Astrocyte (in vitro differentiated cells and primary cell): ENCODE measurements at regions not wholly inside any gene's neighbourhood (a gene's known extent, or its start where the extent isn't known, plus 50 kb on each side); places are given as distances from the start of the nearest gene placed in this dataset.

ENCODE experiments used
- DNase-seq: peaks from one replicate; pipeline ENCODE4 v3.0.0-alpha.2; 2010; ENCODE audit warnings: low read depth
- FAIRE-seq: peaks from 2 replicates; lab custom pipeline; 2011; peaks lifted over from hg19 to GRCh38; lab: Jason Lieb, UNC
- H2AFZ ChIP-seq: 2 replicates; pipeline ENCODE4 v1.6.0; 2012; ENCODE audit warnings: low read depth, low read length, inconsistent platforms
- H3K27ac ChIP-seq: 2 replicates; pipeline ENCODE4 v1.5.1; 2011; ENCODE audit warnings: low read depth, low read length, inconsistent platforms
- H3K27me3 ChIP-seq: 2 replicates; pipeline ENCODE4 v1.6.0; 2011; ENCODE audit warnings: low read length, inconsistent platforms; ENCODE audit not compliant: insufficient read depth
- H3K36me3 ChIP-seq: 2 replicates; pipeline ENCODE4 v1.5.1; 2011; ENCODE audit warnings: low read length, inconsistent platforms; ENCODE audit not compliant: insufficient read depth
- H3K4me1 ChIP-seq: 2 replicates; pipeline ENCODE4 v1.5.1; 2011; ENCODE audit warnings: low read length, inconsistent platforms; ENCODE audit not compliant: insufficient read depth
- H3K4me2 ChIP-seq: 2 replicates; pipeline ENCODE4 v1.6.0; 2012; ENCODE audit warnings: low read length, inconsistent platforms
- H3K4me3 ChIP-seq: 2 replicates; pipeline ENCODE4 v1.5.1; 2011; ENCODE audit warnings: low read depth, mild to moderate bottlenecking, low read length, inconsistent platforms; ENCODE audit not compliant: insufficient read depth
- H3K79me2 ChIP-seq: 2 replicates; pipeline ENCODE4 v1.6.0; 2012; ENCODE audit warnings: mild to moderate bottlenecking, low read length, inconsistent platforms; ENCODE audit not compliant: insufficient read depth
- H3K9ac ChIP-seq: 2 replicates; pipeline ENCODE4 v1.6.0; 2012; ENCODE audit warnings: mild to moderate bottlenecking, low read length, inconsistent platforms
- H3K9me3 ChIP-seq: 2 replicates; pipeline ENCODE4 v1.5.1; 2012; ENCODE audit warnings: low read depth, mild to moderate bottlenecking, low read length, inconsistent platforms; ENCODE audit not compliant: insufficient read depth
- H4K20me1 ChIP-seq: 2 replicates; pipeline ENCODE4 v1.6.0; 2012; ENCODE audit warnings: low read length, inconsistent platforms; ENCODE audit not compliant: insufficient read depth
- H3K27ac Mint-ChIP-seq: one replicate; pipeline ENCODE4 v1.8.0; 2021; ENCODE audit warnings: mild to moderate bottlenecking, mixed read lengths; ENCODE audit not compliant: unreplicated experiment
- H3K27me3 Mint-ChIP-seq: one replicate; pipeline ENCODE4 v1.8.0; 2021; ENCODE audit warnings: low read depth, mixed read lengths; ENCODE audit not compliant: unreplicated experiment
- H3K36me3 Mint-ChIP-seq: one replicate; pipeline ENCODE4 v1.8.0; 2021; ENCODE audit warnings: low read depth, mixed read lengths; ENCODE audit not compliant: unreplicated experiment
- H3K4me1 Mint-ChIP-seq: one replicate; pipeline ENCODE4 v1.8.0; 2021; ENCODE audit warnings: low read depth, mixed read lengths; ENCODE audit not compliant: unreplicated experiment
- H3K4me3 Mint-ChIP-seq: one replicate; pipeline ENCODE4 v1.8.0; 2021; ENCODE audit warnings: mild to moderate bottlenecking, moderate library complexity, mixed read lengths; ENCODE audit not compliant: unreplicated experiment
- H3K9me3 Mint-ChIP-seq: one replicate; pipeline ENCODE4 v1.8.0; 2021; ENCODE audit warnings: mild to moderate bottlenecking, mixed read lengths; ENCODE audit not compliant: unreplicated experiment
- CTCF ChIP-seq: IDR thresholded peaks from 2 replicates; pipeline ENCODE4 v1.5.1; 2011; ENCODE audit warnings: low read depth, mild to moderate bottlenecking, inconsistent platforms, low read length, moderate library complexity; ENCODE audit not compliant: insufficient read depth
- EZH2 ChIP-seq: IDR thresholded peaks from 2 replicates; pipeline ENCODE4 v1.6.1; 2012; ENCODE audit warnings: mild to moderate bottlenecking, low read length, inconsistent platforms; ENCODE audit not compliant: insufficient read depth

DNA sequence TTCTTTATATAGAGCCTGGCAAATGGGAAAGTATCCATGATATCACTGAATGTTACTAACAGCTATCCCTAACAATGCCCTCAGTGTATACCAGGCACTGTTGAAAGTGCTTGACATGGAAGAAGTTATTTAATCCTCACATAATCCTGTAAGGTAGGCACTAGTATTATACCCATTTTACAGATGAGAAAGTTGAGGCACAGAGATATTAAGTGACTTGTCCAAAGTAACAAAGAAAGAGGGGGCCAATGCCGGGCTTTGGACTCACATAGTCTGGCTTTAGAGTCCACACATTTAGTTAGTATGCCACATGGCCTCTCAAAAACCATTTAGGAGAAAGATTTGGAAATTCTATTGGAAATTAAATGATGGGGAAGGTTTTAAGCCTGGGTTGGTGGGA is 220.8 kb upstream of the PLET1 start:
- FAIRE-seq, result no peak
- H3K27me3 ChIP-seq, result peaks cover 4% of the 10 kb centered on the region
- Mint-ChIP-seq H3K27ac (no peak overlapping the region), H3K4me3 (no peak overlapping the region), H3K9me3 (no peaks in the 10 kb centered on the region), H3K4me1 (no peaks in the 10 kb centered on the region), H3K27me3 (peaks cover 9% of the 10 kb centered on the region), H3K36me3 (no peaks in the 10 kb centered on the region)
- no peak overlapping the region for H3K9ac ChIP-seq
- H3K27ac ChIP-seq, result no peak overlapping the region
- no peaks in the 10 kb centered on the region for H3K4me1 ChIP-seq
- no peak for DNase-seq
- H2AFZ ChIP-seq, result no peak overlapping the region
- H3K4me3 ChIP-seq, result no peak overlapping the region
- no peak for TF ChIP-seq CTCF
- H3K79me2 ChIP-seq, result no peaks in the 10 kb centered on the region
- H3K9me3 ChIP-seq, result no peaks in the 10 kb centered on the region
- H4K20me1 ChIP-seq, result no peaks in the 10 kb centered on the region
- H3K36me3 ChIP-seq, result no peaks in the 10 kb centered on the region
- H3K4me2 ChIP-seq, result no peak overlapping the region

DNA sequence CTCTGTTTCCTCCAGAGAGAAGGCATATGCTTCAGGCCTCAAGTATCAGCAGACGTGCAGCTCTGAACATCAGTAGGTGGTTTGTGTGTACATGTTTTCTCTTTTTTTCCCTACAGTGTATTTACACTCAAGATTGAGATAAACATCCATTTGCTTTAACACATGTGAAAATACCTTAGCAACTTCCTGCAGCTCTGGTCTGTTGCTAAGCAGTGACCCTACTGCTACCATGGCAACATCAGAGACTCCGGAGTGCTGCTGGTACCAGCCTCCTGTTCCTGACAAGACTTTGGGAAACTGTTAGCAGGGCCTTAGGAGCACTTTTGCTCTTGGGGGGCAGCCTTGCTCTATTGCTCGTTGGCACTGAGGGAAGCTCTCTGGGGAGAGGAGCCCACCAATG is 221.2 kb upstream of the PLET1 start:
- no peak overlapping the region for H2AFZ ChIP-seq
- H3K27ac ChIP-seq, result no peak overlapping the region
- Mint-ChIP-seq H3K36me3 (no peaks in the 10 kb centered on the region), H3K4me1 (no peaks in the 10 kb centered on the region), H3K4me3 (no peak overlapping the region), H3K27me3 (peaks cover 6% of the 10 kb centered on the region), H3K9me3 (no peaks in the 10 kb centered on the region), H3K27ac (no peak overlapping the region)
- no peaks in the 10 kb centered on the region for H3K79me2 ChIP-seq
- no peaks in the 10 kb centered on the region for H3K9me3 ChIP-seq
- H3K4me2 ChIP-seq, result no peak overlapping the region
- peaks cover 4% of the 10 kb centered on the region for H3K27me3 ChIP-seq
- no peaks in the 10 kb centered on the region for H4K20me1 ChIP-seq
- H3K4me1 ChIP-seq, result no peaks in the 10 kb centered on the region
- no peak for FAIRE-seq
- H3K9ac ChIP-seq, result no peak overlapping the region
- H3K4me3 ChIP-seq, result no peak overlapping the region
- H3K36me3 ChIP-seq, result no peaks in the 10 kb centered on the region
- no peak for DNase-seq
- TF ChIP-seq CTCF (no peak), EZH2 (no peak)

- Histone ChIP-seq H3K4me2 (no peak overlapping the region), H3K4me1 (no peaks in the 10 kb centered on the region), H3K27me3 (no peaks in the 10 kb centered on the region), H3K4me3 (no peak overlapping the region), H3K79me2 (no peaks in the 10 kb centered on the region), H3K9ac (no peak overlapping the region), H3K36me3 (no peaks in the 10 kb centered on the region), H4K20me1 (no peaks in the 10 kb centered on the region), H3K27ac (no peak overlapping the region), H2AFZ (no peak overlapping the region), H3K9me3 (no peaks in the 10 kb centered on the region)
- FAIRE-seq, result no peak
- no peaks in the 10 kb centered on the region for H3K4me1 Mint-ChIP-seq
- H3K9me3 Mint-ChIP-seq, result no peaks in the 10 kb centered on the region
- H3K4me3 Mint-ChIP-seq, result no peak overlapping the region
- TF ChIP-seq CTCF (no peak), EZH2 (no peak)
- no peaks in the 10 kb centered on the region for H3K36me3 Mint-ChIP-seq
- no peak for DNase-seq
- no peak overlapping the region for H3K27ac Mint-ChIP-seq
- H3K27me3 Mint-ChIP-seq, result peaks cover 5% of the 10 kb centered on the region
Measured at GRCh38 chr11:112485280-112485679, 224.6 kb upstream of the PLET1 start.
